ENCODE measurements at regions not wholly inside any gene's neighbourhood (a gene's known extent, or its start where the extent isn't known, plus 50 kb on each side); places are given as distances from the start of the nearest gene placed in this dataset.
"Not testable (repeated sequence)": the region's sequence is repeated elsewhere in the genome, so short reads cannot be mapped to it uniquely, and the experiment has no call there.

DNA sequence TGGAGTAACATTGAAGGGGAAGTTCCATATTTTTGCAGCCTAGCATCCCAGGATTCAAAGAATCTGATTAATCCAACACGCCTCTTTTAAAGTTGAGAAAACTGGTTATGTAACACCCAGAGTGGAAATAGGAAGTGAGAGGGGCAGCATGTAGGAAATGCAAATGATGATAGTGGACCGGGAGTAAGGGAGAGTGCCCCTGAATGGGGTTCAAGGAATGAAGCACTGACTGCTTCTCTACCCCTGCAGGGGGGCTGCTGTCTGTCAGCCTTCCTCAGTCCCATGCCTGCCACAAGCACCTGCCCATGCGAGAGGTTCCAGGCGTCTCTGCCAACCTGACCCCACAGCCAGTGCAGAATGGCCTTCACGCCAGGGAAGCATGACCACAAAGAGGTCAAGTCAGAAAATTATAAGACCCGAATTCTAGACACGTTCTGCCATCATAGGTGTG is 126.5 kb upstream of the CCND2 start:
- H3K4me3 ChIP-seq = no peak overlapping the region
- no peaks in the 10 kb centered on the region for H3K9me3 ChIP-seq (ENCODE audit: low read depth, low read length)
- DNase-seq (ENCODE audit: low read depth, low spot score) = no peak
- H3K36me3 ChIP-seq (ENCODE audit: insufficient read depth, low read length) = no peaks in the 10 kb centered on the region
- H3K9ac ChIP-seq (ENCODE audit: insufficient read length) = no peak overlapping the region
- H3K27ac ChIP-seq = no peak overlapping the region
- no peak for TF ChIP-seq EZH2 (IDR thresholded peaks at IDR 0.05)
- no peak for TF ChIP-seq FOXP2 (optimal IDR thresholded peaks at IDR 0.05; ENCODE audit: control extremely low read depth, extremely low read length, insufficient read depth)
- no peak for TF ChIP-seq POLR2AphosphoS5 (IDR thresholded peaks at IDR 0.05; ENCODE audit: borderline replicate concordance, low read depth, low read length)

- DNase-seq (ENCODE audit: low read depth, low spot score) = no peak
These were observed 127.3 kb upstream of the CCND2 start for GRCh38 chr12:4145990-4146859.

DNA sequence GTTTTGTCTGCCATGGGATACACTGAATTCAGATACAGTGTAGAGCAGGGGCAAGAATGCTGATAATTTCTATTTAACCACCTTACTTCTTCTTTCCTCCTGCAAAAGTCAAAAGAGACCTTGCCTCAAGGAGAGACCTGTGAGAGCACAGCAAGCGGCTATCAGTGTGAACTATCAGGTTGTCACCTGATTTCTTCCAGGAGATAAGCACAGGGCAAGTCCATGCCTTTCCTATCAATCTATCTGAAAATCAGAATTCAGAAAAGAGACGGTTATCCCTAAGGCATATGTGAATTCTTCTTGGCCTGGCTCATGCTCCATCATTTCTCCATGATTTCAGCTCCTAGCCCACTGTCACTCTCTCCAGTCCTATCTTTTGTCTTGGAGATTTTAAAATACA is 128.9 kb upstream of the CCND2 start:
- no peaks in the 10 kb centered on the region for H3K36me3 ChIP-seq (ENCODE audit: insufficient read depth, low read length)
- H3K4me3 ChIP-seq = no peak overlapping the region
- H3K9me3 ChIP-seq (ENCODE audit: low read depth, low read length) = no peaks in the 10 kb centered on the region
- no peak for TF ChIP-seq POLR2AphosphoS5 (IDR thresholded peaks at IDR 0.05; ENCODE audit: borderline replicate concordance, low read depth, low read length)
- TF ChIP-seq FOXP2 (optimal IDR thresholded peaks at IDR 0.05; ENCODE audit: control extremely low read depth, extremely low read length, insufficient read depth) = no peak
- TF ChIP-seq EZH2 (IDR thresholded peaks at IDR 0.05) = no peak
- H3K9ac ChIP-seq (ENCODE audit: insufficient read length) = no peak overlapping the region
- H3K27ac ChIP-seq = no peak overlapping the region
- DNase-seq (ENCODE audit: low read depth, low spot score) = no peak

More at GRCh38 chr12:4145990-4146859, 127.3 kb upstream of the CCND2 start:
- no peak overlapping the region for H3K4me3 ChIP-seq
- H3K9ac ChIP-seq (ENCODE audit: insufficient read length) = no peak overlapping the region
- no peaks in the 10 kb centered on the region for H3K36me3 ChIP-seq (ENCODE audit: insufficient read depth, low read length)
- no peaks in the 10 kb centered on the region for H3K9me3 ChIP-seq (ENCODE audit: low read depth, low read length)
- TF ChIP-seq FOXP2 (optimal IDR thresholded peaks at IDR 0.05; ENCODE audit: control extremely low read depth, extremely low read length, insufficient read depth) (no peak), EZH2 (IDR thresholded peaks at IDR 0.05) (no peak), POLR2AphosphoS5 (IDR thresholded peaks at IDR 0.05; ENCODE audit: borderline replicate concordance, low read depth, low read length) (no peak)
- H3K27ac ChIP-seq = no peak overlapping the region

DNA sequence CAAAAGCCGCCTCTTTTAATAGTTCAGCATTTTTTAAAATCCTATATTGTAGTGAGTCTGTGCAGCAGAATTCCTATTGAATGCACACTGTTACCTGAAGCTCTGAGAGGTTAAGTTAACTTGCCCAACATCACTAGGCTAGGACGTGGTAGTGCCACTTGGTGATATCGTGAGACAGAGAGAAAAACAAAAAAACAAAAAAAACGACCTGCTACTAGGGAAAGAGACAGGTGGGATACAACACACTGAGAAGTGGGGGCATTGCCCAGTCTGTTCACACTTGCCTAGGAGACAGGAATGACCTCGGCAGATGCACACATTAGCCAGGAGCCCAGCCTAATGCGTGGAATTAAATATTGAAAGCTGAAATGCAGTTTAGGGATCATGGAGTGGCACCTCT is 129.7 kb upstream of the CCND2 start:
- H3K9ac ChIP-seq (ENCODE audit: insufficient read length) = no peak overlapping the region
- no peaks in the 10 kb centered on the region for H3K36me3 ChIP-seq (ENCODE audit: insufficient read depth, low read length)
- no peak for TF ChIP-seq FOXP2 (optimal IDR thresholded peaks at IDR 0.05; ENCODE audit: control extremely low read depth, extremely low read length, insufficient read depth)
- no peaks in the 10 kb centered on the region for H3K9me3 ChIP-seq (ENCODE audit: low read depth, low read length)
- no peak overlapping the region for H3K27ac ChIP-seq
- no peak for DNase-seq (ENCODE audit: low read depth, low spot score)
- H3K4me3 ChIP-seq = no peak overlapping the region

- no peak overlapping the region for H3K4me3 ChIP-seq
- TF ChIP-seq POLR2AphosphoS5 (IDR thresholded peaks at IDR 0.05; ENCODE audit: borderline replicate concordance, low read depth, low read length) (no peak), FOXP2 (optimal IDR thresholded peaks at IDR 0.05; ENCODE audit: control extremely low read depth, extremely low read length, insufficient read depth) (no peak), EZH2 (IDR thresholded peaks at IDR 0.05) (no peak)
- H3K9ac ChIP-seq (ENCODE audit: insufficient read length) = no peak overlapping the region
- no peaks in the 10 kb centered on the region for H3K9me3 ChIP-seq (ENCODE audit: low read depth, low read length)
- H3K36me3 ChIP-seq (ENCODE audit: insufficient read depth, low read length) = no peaks in the 10 kb centered on the region
- no peak overlapping the region for H3K27ac ChIP-seq
- no peak for DNase-seq (ENCODE audit: low read depth, low spot score)
These were observed 132.0 kb upstream of the CCND2 start for GRCh38 chr12:4141348-4142270.

DNA sequence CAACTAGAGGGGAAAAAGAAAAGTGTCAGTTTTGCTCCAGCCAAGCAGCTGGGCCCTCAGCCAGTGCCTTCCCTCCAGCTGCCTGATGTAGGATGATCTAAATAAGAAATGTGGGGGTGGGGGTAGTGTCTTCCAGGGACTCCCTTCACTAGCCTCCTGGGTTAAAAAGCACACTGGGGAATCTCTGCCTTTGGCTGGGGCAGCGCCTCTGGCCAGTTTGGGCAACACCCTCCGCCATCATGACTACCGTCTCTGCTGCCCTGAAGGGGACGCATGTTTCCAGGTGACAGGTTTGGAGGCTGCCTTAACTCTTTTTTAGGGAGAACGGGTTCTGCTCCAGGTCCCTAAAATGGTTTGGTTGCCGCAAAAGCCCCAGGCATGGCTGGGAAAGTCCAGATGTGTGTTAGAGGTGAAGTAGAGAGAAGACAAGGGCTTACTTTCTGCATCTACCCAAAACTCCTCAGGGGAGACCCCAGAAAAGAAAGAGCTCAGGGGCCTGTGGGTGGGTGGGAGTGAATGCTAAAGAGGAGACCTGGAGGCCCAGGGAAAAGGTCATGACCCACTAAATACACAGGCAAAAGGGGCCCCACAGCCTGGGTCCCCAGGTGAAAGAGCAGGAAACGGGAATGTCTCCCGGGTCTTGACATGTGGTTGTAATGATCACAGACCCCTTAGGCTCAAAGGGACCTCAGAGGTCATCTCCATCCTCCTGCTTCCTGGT is 132.8 kb upstream of the CCND2 start:
- DNase-seq (ENCODE audit: low read depth, low spot score) = no peak
- H3K9ac ChIP-seq (ENCODE audit: insufficient read length) = no peak overlapping the region
- no peak overlapping the region for H3K27ac ChIP-seq
- no peaks in the 10 kb centered on the region for H3K9me3 ChIP-seq (ENCODE audit: low read depth, low read length)
- no peak for TF ChIP-seq POLR2AphosphoS5 (IDR thresholded peaks at IDR 0.05; ENCODE audit: borderline replicate concordance, low read depth, low read length)
- TF ChIP-seq EZH2 (IDR thresholded peaks at IDR 0.05) = no peak
- TF ChIP-seq FOXP2 (optimal IDR thresholded peaks at IDR 0.05; ENCODE audit: control extremely low read depth, extremely low read length, insufficient read depth) = no peak
- no peaks in the 10 kb centered on the region for H3K36me3 ChIP-seq (ENCODE audit: insufficient read depth, low read length)
- no peak overlapping the region for H3K4me3 ChIP-seq

- no peak for TF ChIP-seq FOXP2 (optimal IDR thresholded peaks at IDR 0.05; ENCODE audit: control extremely low read depth, extremely low read length, insufficient read depth)
- TF ChIP-seq EZH2 (IDR thresholded peaks at IDR 0.05) = no peak
- TF ChIP-seq POLR2AphosphoS5 (IDR thresholded peaks at IDR 0.05; ENCODE audit: borderline replicate concordance, low read depth, low read length) = no peak
- Histone ChIP-seq H3K27ac (no peak overlapping the region), H3K36me3 (ENCODE audit: insufficient read depth, low read length) (no peaks in the 10 kb centered on the region), H3K9me3 (ENCODE audit: low read depth, low read length) (no peaks in the 10 kb centered on the region), H3K9ac (ENCODE audit: insufficient read length) (no peak overlapping the region), H3K4me3 (no peak overlapping the region)
- DNase-seq (ENCODE audit: low read depth, low spot score) = no peak
These were observed 134.4 kb upstream of the CCND2 start for GRCh38 chr12:4139191-4139590.

DNA sequence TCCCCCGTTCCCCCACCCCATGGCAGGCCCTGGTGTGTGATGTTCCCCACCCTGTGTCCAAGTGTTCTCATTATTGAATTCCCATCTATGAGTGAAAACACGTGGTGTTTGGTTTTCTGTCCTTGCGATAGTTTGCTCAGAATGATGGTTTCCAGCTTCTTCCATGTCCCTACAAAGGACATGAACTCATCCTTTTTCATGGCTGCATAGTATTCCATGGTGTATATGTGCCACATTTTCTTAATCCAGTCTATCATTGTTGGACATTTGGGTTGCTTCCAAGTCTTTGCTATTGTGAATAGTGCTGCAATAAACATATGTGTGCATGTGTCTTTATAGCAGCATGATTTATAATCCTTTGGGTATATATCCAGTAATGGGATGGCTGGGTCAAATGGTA is 135.0 kb upstream of the CCND2 start:
- DNase-seq (ENCODE audit: low read depth, low spot score); H3K27ac ChIP-seq; H3K9ac ChIP-seq (ENCODE audit: insufficient read length); H3K4me3 ChIP-seq; H3K36me3 ChIP-seq (ENCODE audit: insufficient read depth, low read length); H3K9me3 ChIP-seq (ENCODE audit: low read depth, low read length): not testable (repeated sequence)

Data from SK-N-MC (cell line).